ENCODE measurements at regions not wholly inside any gene's neighbourhood (a gene's known extent, or its start where the extent isn't known, plus 50 kb on each side); places are given as distances from the start of the nearest gene placed in this dataset.

GRCh38 chr1:98460136-98460535 is 201.4 kb upstream of the SNX7 start:
- TF ChIP-seq CTCF (IDR thresholded peaks at IDR 0.05): no peak
- H3K9me3 ChIP-seq: no peaks in the 10 kb centered on the region
- ATAC-seq: no peak
- WGBS, 2 donors: 21 to 22% methylated on average over 1 of the region's 1 CpG
- H3K36me3 ChIP-seq: no peaks in the 10 kb centered on the region
- H3K27ac ChIP-seq: no peak overlapping the region
- H3K27me3 ChIP-seq: peaks cover 0 to 7% (median 0%) of the 10 kb centered on the region in 4 donors
- FAIRE-seq: no peak
- no peaks in the 10 kb centered on the region for H3K4me1 ChIP-seq
- intact Hi-C loops (cut with DNase I): no loop called here
- H3K4me3 ChIP-seq: no peak overlapping the region
- no peak for DNase-seq

- H3K4me3 ChIP-seq: no peak overlapping the region
- H3K9me3 ChIP-seq: no peaks in the 10 kb centered on the region
- H3K27me3 ChIP-seq: peaks cover 0 to 7% (median 0%) of the 10 kb centered on the region in 4 donors
- WGBS, 2 donors: 76 to 91% methylated on average over 2 of the region's 2 CpGs
- no peak overlapping the region for H3K27ac ChIP-seq
- intact Hi-C loops (cut with DNase I): no loop called here
- no peak for DNase-seq
- no peak for ATAC-seq
- TF ChIP-seq CTCF (IDR thresholded peaks at IDR 0.05): no peak
- no peaks in the 10 kb centered on the region for H3K36me3 ChIP-seq
- FAIRE-seq: no peak
- no peaks in the 10 kb centered on the region for H3K4me1 ChIP-seq
These were observed 202.0 kb upstream of the SNX7 start for GRCh38 chr1:98459486-98459870.

- H3K27me3 ChIP-seq: peaks cover 0 to 7% (median 0%) of the 10 kb centered on the region in 4 donors
- no peaks in the 10 kb centered on the region for H3K9me3 ChIP-seq
- no peak overlapping the region for H3K4me3 ChIP-seq
- TF ChIP-seq CTCF (IDR thresholded peaks at IDR 0.05): no peak
- H3K4me1 ChIP-seq: no peaks in the 10 kb centered on the region
- FAIRE-seq (no peak), ATAC-seq (no peak), DNase-seq (no peak)
- H3K36me3 ChIP-seq: no peaks in the 10 kb centered on the region
- intact Hi-C loops (cut with DNase I): no loop called here
- 17 to 18% methylated on average over 8 of the region's 8 CpGs for WGBS, 2 donors
- H3K27ac ChIP-seq: no peak overlapping the region
These were observed 202.7 kb upstream of the SNX7 start for GRCh38 chr1:98458511-98459485.

GRCh38 chr1:98457248-98457647 is 204.3 kb upstream of the SNX7 start:
- Histone ChIP-seq H3K36me3 (no peaks in the 10 kb centered on the region), H3K4me3 (no peak overlapping the region), H3K27me3 (peaks cover 0 to 14% (median 0%) of the 10 kb centered on the region in 4 donors), H3K27ac (no peak overlapping the region), H3K9me3 (no peaks in the 10 kb centered on the region), H3K4me1 (no peaks in the 10 kb centered on the region)
- intact Hi-C loops (cut with DNase I): no loop called here
- ATAC-seq (no peak), DNase-seq (no peak), FAIRE-seq (no peak)
- no peak for TF ChIP-seq CTCF (IDR thresholded peaks at IDR 0.05)
- 63 to 78% methylated on average over 4 of the region's 4 CpGs for WGBS, 2 donors

- intact Hi-C loops (cut with DNase I): no loop called here
- Histone ChIP-seq H3K27ac (no peak overlapping the region), H3K4me1 (no peaks in the 10 kb centered on the region), H3K27me3 (peaks cover 0 to 14% (median 0%) of the 10 kb centered on the region in 4 donors), H3K4me3 (no peak overlapping the region), H3K9me3 (no peaks in the 10 kb centered on the region), H3K36me3 (no peaks in the 10 kb centered on the region)
- no peak for TF ChIP-seq CTCF (IDR thresholded peaks at IDR 0.05)
- 45 to 48% methylated on average over 4 of the region's 4 CpGs for WGBS, 2 donors
- ATAC-seq (no peak), DNase-seq (no peak), FAIRE-seq (no peak)
These were observed 206.9 kb upstream of the SNX7 start for GRCh38 chr1:98454666-98455065.

All from pancreas (tissue), 10 donors.